UCSD-AML1 (cell line): ENCODE measurements at regions not wholly inside any gene's neighbourhood (a gene's known extent, or its start where the extent isn't known, plus 50 kb on each side); places are given as distances from the start of the nearest gene placed in this dataset.

Experiments used
- DNase-seq: peaks from one replicate; lab custom pipeline; 2025; ENCODE audit not compliant: unreplicated experiment; lab: John Stamatoyannopoulos, UW

DNA sequence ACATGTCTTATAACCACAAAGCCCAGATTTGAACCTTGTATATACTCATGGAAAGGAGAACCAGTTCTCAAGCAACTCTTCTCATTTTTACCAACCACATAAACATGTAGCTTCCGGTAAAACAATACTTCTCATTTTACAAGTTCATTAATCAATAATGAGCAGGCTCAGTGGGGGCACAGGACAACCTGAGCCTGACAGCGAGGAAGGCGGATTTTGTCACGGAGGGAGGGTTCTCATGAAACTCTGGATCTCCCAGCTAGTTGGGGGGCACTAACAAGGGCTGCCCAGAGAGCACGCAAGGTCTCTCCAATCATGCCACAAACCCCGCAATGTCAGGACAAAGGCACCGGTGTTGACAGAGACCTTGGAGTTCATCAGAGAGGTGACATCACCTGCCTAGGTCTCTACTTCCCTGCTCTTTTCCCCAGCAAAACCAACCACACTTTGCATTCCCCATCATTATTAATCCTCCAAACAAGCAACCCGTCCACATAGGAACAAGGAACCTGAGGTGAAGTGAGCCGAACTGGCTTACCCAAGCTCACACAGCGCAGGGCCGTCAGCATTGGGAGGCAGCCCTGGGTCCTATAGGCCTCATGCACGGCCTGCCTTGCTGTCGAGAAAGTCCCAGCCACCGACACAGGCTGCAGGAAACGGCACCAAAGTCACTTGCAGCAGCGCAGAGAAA, 192.1 kb upstream of the KLF14 start:
- DNase-seq, result peak; percentile 24

DNA sequence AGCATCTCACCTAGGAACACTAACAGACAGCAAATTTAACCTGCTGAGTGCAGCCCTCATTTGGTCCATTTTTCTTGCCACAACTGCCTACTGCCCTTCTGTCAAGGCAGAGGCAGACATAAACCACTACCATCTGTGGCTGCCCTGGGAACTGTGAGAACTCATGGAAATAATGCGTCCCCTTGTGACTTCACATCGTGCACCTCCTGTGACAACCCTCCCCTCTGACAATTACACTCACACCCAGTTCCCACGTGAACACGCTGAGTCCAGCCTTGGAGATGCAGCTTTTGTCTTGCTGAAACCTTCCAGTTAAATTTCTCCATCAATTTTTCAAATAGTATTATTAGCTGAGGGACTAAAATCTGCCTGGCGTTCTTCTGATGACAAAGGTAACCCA, 193.1 kb upstream of the KLF14 start:
- DNase-seq, result no peak

DNA sequence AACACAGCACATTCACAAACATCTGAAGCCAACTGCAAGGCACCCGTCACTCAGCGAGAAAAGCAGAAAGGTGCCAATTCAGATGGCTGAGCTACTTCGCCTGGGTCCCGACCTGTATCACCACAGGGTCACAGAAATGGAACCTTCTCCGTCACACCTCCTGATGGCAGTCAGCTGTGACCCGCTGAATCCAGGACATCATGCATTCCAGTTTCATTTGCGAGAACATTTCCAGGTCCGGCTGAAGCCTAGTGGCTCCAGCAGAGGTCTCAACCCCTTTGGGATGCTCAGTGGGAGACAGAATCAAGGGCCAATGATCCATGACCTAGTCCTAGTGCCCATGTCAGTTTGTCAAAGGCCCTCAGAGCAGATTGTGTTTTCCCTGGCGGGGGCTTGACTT, 193.6 kb upstream of the KLF14 start:
- no peak for DNase-seq

DNA sequence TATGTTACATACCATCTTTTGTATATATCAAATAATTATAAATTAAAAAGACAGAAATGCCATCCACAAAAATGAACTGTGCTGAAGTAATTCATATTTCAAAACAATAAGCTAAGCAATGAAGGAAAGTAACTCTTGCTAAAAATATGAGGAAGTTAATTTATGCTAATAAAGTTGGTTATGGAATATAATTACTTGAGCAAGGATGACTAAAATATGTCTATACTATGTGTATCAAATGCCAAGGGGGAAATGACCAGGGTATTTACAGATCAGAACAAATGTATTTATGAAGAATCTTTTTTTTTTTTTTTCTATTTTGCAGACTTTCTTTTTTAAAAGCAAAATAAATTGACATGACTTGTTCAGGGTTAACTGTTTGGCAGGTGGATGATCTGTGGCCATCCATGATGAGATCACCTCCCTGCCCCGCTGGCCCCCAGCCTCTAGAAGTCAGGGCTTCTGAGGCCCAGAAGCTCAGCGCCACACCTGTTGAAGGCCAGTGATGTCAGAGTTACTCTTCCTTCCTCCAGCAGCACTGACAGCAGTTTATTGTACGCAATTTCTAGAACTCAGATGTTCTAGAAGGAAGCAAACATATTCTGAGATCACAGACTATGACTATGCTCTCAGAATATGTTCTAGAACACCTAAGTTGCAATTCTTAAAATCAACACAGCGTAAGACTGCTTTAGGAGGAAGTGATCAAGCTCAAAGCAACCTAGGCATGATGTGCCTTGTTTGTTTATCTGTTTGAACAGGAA, 196.1 kb upstream of the KLF14 start:
- DNase-seq, result no peak

DNA sequence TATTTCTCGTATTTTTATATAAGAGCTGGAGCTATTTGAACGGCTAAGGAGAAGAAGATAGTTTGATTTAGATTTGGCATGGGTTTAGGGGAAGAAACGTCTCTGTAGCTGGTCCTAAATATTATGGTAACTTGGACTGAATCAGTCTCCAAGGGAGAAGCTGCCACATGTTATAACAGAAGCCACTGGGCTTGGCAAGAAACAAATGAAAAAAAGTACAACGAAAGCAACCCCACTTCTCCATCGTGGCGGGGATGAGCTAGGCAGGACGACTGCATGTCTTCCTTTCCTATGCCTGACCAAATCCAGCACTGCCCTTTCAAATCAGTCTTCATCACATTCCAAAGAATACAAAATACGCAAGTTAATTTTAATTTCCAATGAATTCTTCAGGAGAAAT, 196.7 kb upstream of the KLF14 start:
- no peak for DNase-seq

DNA sequence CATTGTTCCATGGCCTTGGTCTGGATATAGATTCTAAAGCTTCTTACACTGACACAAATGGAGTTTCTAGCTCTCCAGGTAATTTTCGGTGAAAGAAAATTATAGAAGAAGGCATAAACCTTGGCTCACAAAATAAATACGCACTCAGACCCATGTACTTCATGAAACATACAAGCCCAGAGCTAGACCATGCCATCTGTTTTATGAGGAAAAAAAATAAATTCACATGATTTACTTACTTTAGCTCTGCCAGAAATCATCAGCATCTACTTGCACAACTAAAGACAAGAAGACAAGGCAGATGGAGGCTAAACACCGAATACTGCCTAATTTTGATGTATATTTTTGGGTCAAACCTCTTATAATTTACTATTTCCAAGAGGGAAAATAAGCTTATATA, 197.4 kb upstream of the KLF14 start:
- DNase-seq, result no peak

DNA sequence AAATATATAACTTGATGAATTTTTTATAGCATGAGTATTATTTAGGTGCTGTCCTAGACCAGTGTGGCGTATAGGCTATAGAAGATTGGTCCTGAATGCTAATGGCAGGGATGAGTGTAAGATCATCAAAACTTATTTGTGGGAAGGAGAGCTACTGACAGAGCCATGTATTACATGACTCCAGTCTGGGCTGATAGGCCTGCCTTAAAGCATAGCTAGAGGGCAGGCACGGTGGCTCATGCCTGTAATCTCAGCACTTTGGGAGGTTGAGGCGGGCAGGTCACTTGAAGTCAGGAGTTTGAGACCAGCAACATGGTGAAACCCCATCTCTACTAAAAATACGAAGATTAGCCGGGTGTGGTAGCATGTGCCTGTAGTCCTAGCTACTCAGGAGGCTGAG, 198.1 kb upstream of the KLF14 start:
- no peak for DNase-seq

DNA sequence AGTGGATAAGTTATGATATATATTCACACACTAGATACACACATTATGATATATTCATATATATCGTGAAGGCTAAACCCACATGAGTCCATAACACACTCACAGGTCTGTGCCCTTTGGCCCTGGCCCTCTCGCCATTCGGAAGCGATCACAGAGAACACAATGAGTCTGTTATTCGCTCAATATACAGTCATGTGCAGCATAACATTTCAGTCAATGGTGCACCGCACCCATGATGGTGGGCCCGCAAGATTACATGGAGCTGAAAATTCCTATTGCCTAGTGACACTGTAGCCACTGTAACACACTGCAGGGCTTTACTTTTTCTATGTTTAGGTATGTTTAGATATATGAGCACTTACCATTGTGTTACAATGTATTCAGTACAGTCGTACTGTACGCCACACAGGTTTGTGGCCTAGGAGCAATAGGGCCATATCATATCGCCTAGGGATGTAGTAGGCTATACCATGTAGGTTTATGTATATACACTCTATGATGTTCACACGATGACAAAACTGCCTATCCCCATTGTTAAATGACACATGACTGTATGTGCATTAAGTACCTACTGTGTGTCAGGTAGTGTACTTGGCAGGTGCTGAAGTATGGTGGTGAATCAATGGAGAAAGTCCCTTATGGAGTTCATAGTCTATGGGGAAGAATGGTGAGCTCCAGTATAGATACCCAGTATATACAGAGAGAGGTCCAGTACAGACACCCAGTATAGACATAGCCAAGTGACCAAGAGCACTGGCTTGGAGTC, 198.8 kb upstream of the KLF14 start:
- no peak for DNase-seq

DNA sequence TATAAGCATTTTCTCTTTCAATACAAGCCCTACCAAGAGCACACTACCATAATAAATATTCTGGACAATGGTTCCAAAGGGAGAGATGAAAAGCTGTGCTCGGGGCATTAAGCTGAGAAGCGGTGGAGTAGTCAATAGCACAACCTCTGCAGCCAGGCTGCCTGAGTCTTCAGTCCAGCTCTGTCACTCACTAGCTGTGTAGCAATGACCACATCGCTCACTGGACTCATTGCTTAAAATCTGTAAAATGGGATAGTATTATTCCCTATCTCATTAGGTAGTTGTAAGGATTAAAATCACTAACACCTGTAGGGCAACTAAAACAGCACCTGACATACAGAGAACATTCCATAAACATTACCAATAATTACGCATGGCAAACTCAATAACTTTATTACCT, 199.9 kb upstream of the KLF14 start:
- DNase-seq, result no peak

DNA sequence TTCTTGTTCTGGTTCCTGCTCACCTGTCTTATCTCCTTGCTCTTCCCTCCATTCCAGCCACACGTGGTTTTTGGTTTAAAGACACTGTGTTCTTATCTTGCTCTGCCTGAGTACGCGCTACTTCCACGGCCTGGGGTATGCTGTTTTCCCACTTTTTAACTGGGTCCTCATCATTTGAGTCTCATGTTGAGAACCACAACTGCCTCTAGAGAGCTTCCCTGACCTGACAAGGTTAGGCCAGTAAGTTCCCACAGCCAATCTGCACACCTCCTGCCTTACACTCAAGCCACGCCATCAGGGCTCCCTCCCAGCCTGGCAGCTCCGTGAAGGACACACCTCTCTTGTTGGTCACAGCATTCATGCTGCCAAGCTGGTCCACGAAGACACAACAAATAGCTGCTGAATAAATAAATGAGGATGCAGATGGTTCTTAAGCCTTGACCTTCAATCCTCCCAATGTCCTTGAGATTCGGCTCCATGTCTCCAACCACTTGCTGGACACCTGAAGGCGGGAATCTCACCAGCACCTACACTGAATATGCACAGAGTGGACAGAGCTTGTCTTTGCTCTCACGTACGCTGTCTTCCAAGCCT, 201.7 kb upstream of the KLF14 start:
- no peak for DNase-seq

DNA sequence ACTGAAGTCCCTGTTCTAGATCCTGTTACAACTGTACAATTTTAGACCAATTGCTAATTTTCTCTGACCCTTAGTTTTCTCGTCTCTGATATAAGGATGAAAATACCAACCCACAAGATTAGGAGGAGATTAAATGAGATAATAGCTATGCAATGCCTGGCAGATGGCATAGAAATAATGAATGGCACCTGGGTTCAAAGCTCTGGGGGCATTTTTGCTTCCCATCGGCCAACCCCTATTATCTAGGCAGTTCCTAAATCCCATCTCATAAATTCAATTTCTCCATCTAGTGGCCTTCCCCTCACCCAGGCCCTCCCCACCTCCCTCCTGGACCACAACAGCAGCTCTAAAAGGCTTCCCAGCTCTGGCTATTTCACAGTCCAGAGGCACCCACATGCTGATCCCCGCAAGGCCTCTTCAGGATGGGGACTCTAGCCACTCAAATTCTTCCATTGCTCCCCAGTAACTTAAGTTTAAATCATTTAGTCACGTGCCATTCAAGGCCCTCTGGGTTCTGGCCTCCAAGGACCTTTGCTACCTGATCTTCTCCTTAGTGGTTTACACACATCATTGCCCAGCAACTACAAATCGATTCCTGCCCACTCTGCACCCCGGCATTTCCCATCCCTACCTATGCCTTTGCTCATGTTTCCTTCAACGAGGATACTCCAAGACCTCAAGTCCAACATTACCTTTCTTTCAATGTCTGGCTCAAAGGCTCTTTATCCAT, 202.4 kb upstream of the KLF14 start:
- no peak for DNase-seq

DNA sequence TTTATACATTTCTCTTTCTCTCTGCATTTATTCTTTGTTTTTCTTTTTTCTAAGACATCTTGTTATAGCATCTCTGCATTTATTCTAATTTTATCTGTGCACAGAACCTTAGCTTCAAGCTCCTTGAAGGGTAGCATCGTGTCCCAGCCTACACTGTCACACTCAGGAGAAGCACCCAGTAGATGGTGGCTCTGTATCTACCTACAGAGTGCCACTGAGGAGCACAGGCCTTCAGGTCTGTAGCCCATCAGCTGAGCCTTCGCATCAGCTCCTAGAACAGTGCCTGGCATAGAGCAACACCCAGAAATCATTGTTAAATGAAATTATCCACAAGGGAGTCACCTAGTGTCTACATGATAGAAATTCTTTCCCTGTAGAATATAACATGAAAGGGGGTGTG, 203.0 kb upstream of the KLF14 start:
- DNase-seq, result no peak

DNA sequence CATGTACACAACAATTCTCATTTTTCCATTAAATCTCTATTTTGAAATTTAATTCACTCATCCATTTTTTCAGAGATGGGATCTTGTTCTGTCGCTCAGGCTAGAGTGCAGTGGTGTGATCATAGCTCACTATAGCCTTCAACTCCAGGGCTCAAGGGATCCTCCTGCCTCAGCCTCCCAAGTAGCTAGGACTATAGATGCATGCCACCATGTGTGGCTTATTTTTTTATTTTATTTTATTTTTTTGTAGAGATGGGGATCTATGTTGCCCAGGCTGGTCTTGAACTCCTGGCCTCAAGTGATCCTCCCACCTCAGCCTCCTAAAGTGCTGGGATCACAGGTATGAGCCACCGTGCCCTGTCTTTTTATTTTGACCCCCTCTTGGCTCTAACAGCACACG, 203.8 kb upstream of the KLF14 start:
- no peak for DNase-seq

DNA sequence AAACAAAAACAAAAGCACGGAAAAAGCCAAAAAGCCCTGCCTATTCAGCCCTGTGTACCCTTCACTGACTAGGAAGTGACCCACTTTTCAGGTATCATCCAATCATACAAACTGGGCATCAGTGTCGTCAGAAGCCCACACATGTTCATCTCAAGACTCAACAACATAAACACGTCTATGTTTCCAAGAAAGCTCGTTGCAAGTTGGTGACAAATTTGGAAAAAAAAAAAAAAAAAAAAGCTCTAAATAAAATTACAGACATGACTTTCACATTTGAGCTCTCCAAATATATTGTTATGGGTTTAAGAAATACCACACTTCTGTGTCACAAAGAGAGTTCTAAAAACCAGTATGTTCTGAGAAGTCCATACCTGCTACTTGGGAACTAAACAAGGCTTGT, 204.7 kb upstream of the KLF14 start:
- no peak for DNase-seq

DNA sequence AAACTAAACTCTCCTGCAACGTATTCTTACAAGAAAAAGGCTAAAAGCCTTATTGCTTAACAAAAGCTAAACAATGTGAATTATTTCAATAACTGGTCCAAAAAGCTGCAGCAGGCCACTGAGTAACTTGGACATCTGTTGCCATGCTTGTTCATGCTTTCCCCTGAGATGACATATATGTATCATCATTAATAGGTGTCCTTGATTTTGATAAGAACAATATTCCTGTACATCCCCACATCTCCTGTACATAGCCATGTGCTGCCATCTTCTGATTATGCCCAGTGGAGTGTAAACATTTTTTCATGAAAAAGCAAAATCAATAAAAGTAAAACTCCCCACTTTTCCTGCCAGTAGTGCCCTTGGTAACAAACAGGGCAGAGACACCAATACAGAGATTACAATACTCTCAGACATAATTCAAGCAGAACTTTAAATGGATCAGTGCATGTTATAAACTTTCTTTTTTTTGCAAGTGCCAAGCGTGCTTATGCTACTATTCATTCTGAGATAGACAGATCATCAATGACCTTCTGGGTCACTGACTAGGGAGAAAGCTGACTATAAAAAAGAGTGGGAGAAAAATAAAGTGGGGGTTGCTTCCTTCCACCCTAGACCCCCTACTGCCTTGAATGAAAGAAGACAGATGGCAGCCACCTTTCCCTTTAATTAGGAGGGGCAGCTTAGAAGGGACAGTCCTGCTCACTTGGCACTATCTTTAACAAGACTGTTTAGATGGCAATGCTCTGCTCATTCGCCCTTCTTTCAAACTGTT, 205.5 kb upstream of the KLF14 start:
- DNase-seq, result no peak

DNA sequence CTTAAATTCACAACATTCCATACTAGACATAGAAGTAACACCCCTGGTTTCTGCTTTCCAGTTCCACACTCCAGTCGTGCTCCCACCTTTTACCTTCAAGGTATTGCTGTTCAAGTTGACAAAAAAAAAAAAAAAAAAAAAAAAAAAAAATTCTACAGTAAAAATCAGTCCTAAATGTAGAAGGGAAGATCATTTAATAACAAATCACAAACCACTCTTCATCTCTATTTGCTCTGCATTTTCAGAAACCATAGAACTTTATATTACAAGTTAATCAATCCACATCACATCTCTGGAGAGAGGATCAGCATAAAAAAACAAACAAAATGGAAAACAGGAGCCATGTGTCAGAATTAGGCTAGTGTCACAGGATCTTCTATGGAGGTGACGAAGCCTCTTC, 206.3 kb upstream of the KLF14 start:
- no peak for DNase-seq

DNA sequence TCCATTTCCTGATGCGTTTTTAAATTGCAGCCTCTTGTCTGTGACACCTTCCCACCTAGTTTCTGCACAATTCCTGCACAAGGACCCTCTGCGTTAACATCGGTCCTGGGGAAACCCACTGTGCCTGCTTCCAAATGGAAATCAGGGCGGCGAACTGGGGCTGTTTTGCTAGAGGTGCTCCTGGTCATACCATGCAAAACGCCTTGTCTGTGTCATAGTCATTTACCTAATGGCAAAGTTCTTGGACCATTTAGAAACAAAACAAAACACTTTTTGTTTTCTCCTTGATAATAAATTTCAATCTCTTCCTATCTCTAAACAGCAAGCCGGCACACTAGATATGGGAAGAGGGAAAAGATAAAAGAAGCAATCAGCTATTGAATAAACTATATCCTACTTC, 206.9 kb upstream of the KLF14 start:
- DNase-seq, result no peak

DNA sequence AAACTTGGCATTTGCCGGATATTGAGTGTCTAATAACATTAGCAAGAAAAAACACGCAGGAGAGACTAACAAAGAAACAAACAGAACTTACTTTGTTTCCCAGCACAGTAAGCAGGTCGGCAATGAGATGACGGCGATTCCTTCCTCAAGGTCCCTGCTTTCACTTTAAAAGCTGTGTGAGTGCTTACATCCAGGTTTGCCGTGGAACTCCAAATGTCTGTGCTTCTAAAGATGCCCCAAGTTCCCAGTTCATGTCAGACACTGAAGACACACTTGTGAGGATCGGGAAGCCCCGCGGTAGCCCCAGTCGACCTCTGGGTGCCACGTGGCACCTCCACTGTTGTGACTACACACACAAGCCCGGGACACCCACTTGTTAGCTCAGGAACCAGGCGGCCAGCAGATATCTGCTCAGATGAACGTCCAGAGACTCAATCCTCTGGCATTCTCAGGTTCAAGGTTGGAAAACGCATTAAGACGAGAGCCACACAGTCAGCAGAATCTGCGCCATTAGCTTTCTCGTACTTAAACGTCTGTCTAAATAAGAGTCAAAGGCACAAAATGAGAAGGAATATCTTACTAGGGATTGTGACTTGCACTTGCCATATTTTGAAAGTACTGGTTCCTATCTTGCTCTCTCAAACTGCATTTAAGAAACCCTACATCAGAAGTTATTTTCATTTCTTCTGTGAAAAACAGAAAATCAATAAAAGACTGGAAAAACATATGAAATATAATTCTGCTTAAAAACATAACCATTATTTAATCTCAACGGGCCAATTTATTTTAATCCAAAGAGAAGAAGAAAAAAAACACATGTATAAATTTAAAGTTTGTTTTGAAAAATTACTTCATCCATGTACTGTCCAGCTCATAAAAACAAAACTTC, 207.6 kb upstream of the KLF14 start:
- peak; percentile 30 for DNase-seq

DNA sequence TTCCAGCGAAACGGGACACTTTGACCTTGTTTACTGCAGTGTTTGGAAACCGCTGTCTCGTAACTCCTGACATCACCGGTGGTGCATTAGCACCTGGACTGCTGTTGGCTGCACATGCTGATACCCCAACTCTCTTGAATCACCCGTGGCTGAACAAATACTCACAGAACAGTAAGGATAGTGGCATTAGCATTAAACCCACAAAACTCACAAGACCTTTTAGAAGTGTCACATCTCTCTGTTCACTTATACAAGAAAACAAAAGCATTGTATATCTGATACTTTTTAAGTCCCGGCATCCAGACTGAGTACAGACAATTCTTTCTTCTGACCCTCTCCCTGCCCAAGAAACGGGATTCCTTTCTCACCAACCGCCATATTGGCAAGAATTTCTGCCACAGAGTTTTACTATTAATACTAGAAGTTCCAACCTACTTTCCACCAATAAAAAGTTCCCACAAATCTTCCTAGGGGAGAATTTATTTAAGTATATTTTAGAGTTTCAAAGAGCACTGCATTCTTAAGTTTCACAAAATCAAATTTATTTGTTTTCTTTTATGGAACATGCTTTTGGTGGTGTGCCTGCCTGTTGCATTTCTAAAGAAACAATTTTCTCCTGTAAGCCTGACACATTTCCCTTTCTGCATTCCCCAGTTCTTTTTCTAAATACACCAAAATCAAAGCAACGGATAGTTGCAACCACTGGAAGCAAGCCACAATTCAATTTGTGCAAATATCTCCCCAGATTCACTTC, 208.4 kb upstream of the KLF14 start:
- DNase-seq, result no peak
